ENCODE measurements at regions not wholly inside any gene's neighbourhood (a gene's known extent, or its start where the extent isn't known, plus 50 kb on each side); places are given as distances from the start of the nearest gene placed in this dataset.

DNA sequence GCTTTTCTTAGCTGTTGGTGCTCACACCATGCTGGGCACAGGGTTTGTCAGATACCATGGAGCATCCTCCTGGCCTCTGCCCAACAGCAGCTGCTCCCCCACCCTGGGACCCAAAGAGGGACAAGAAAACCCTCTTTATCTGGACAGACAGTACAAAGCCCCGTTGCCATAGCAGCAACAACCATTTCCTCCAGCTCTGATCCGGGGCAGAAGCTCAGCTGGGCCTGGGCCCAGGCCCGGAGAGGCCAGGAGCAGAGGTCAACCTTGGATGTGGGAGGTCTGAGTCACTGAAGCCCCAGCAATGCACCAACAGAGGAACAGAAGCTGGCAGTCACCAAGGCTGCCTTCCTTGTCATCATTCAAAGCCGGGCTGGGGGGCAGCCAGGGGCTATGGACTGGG is 228.4 kb upstream of the POU3F1 start:
- peaks cover 15% of the 10 kb centered on the region for H3K9me3 Mint-ChIP-seq
- H3K27me3 Mint-ChIP-seq (ENCODE audit: insufficient read depth), result peaks cover 15% of the 10 kb centered on the region
- DNase-seq (ENCODE audit: low spot score), result no peak
- no peak overlapping the region for H3K27ac Mint-ChIP-seq
- no peaks in the 10 kb centered on the region for H3K36me3 Mint-ChIP-seq (ENCODE audit: low read depth)
- H3K4me3 Mint-ChIP-seq, result no peak overlapping the region
- no peaks in the 10 kb centered on the region for H3K4me1 Mint-ChIP-seq (ENCODE audit: low read depth)
- intact Hi-C loops (cut with micrococcal nuclease), result no loop called here

DNA sequence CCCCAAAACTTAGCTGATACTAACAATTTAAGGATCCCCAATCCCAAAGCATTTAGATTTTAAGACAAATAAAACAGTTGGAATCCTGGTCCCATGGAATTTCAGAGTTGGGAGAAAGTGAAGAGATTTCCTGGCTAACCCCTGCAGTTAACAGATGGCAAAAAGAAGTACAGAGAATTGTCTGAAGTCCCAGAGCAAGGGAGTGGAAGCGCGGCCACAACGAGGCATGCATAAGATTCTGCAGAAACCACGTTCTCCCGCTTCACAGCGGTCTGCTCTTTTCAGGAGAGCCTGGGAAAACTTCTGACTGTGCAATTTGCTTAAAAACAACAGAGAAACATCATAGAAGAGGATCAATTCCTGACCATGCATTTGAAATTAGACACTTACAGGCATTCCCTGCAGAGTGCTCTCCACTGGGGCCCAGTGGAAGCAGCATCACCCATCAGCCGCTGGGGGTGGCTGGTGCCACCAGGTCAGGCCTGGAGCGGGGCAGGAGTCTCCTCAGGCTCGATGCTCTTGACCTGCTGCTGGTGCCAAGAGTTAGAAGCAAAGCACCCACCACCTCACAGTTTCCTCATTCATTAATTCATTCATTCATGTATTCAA is 226.7 kb upstream of the POU3F1 start:
- intact Hi-C loops (cut with micrococcal nuclease), result no loop called here
- no peak overlapping the region for H3K27ac Mint-ChIP-seq
- no peak overlapping the region for H3K4me3 Mint-ChIP-seq
- H3K36me3 Mint-ChIP-seq (ENCODE audit: low read depth), result no peaks in the 10 kb centered on the region
- H3K4me1 Mint-ChIP-seq (ENCODE audit: low read depth), result no peaks in the 10 kb centered on the region
- DNase-seq (ENCODE audit: low spot score), result no peak
- H3K9me3 Mint-ChIP-seq, result no peaks in the 10 kb centered on the region
- peaks cover 20% of the 10 kb centered on the region for H3K27me3 Mint-ChIP-seq (ENCODE audit: insufficient read depth)

DNA sequence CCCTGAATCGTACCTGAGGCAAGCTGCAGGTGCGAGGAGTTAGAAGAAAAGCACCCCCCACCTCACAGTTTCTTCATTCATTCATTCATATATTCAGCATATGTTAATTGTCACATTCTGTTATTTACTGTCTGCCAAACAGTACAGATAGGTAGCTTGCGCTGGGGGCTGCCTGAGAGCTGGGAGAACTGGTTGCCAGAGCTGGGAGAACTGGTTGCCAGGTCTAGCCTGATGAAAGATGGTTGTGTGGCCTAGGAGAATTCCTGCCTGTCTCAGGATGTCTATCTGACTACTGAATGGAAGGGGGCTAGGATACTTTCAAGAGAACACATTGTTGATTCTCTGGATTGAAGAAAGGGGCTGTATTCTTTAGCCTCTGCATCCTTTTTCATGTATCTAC is 225.9 kb upstream of the POU3F1 start:
- Mint-ChIP-seq H3K27ac (no peak overlapping the region), H3K4me1 (ENCODE audit: low read depth) (no peaks in the 10 kb centered on the region), H3K9me3 (no peaks in the 10 kb centered on the region), H3K27me3 (ENCODE audit: insufficient read depth) (peaks cover 20% of the 10 kb centered on the region), H3K4me3 (no peak overlapping the region), H3K36me3 (ENCODE audit: low read depth) (no peaks in the 10 kb centered on the region)
- intact Hi-C loops (cut with micrococcal nuclease), result no loop called here
- no peak for DNase-seq (ENCODE audit: low spot score)

DNA sequence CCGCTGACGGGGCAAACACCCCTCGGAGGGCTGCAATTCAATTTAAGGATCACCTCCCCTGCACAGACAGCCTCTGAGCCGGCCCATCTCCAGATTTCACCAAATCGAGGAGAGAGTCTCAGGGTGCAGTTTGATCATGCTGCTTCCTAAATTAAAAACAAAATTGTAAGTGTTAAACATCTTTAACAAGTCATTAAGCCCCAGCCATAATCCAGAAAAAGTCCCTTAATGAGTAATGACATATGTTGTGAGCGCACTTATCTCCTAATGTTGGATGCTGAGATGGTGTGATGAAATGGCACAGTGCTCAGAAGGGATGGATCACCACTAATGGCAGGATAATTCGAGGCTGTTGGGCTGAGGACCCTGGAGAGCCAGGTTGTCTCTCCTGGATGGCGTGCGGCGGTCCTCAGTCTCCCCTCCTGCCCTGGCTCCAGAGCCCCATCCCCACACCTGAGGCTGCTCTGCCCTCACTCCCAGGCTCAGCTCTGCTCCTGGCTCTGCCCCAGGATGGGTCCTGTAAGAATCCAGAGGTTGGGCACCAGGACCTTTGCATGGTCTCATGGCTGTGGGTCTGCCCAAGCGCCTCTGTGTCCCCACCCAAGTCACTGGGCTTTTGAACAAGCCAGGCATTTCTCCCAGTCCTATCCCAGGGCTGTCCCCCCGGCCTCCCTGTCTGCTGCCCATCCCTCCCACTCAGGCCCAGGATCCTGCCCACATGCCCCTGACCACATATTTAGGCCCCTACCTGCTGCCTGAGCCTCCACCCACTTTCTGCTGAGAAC is 224.4 kb upstream of the POU3F1 start:
- H3K27ac Mint-ChIP-seq, result no peak overlapping the region
- H3K27me3 Mint-ChIP-seq (ENCODE audit: insufficient read depth), result peaks cover 22% of the 10 kb centered on the region
- intact Hi-C loops (cut with micrococcal nuclease), result no loop called here
- H3K4me1 Mint-ChIP-seq (ENCODE audit: low read depth), result no peaks in the 10 kb centered on the region
- no peaks in the 10 kb centered on the region for H3K36me3 Mint-ChIP-seq (ENCODE audit: low read depth)
- H3K4me3 Mint-ChIP-seq, result no peak overlapping the region
- no peak for DNase-seq (ENCODE audit: low spot score)
- H3K9me3 Mint-ChIP-seq, result no peaks in the 10 kb centered on the region

DNA sequence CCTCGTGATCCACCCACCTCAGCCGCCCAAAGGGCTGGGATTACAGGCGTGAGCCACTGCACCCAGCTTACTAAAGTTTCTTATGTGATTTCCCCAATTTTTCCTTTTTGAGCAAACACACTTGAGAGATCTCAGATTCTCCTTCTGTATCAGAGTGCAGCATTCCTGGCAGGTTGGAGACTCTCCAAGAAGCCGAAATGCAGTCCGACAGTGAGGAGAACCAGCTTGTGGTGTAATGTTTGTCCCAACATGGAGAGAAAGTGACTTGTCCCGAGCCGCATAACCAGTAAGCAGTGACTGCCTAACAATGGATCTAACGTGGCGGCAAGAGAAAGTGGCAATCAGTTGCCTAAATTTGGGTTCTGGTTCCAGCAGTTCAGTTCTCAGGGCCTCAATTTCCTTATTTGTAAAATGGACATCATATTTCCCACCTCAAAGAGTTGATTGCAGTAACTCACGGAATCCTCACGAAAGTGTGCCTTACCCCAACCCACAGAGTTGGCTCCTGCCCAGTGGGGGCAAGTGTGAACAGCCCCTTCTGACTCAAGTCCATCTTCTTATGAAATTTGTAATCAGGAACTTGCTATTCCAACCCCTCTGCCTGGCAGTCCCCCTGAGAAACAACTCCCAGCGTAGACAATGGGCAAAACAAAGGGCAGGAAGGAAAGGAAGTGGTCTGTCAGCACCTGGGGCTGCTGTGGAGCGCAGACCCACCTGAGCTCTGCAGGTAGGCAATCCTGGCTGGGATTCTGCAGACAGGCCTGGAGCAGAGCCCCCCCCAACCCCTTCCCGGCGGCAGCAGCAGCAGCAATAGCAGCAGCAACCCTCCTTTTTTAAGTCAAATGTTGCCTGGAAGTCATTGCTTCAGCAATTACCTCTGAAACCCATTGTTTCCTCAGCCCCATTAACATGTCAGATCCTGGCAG is 223.6 kb upstream of the POU3F1 start:
- Mint-ChIP-seq H3K36me3 (ENCODE audit: low read depth) (no peaks in the 10 kb centered on the region), H3K27ac (no peak overlapping the region), H3K9me3 (no peaks in the 10 kb centered on the region), H3K27me3 (ENCODE audit: insufficient read depth) (peaks cover 22% of the 10 kb centered on the region), H3K4me1 (ENCODE audit: low read depth) (no peaks in the 10 kb centered on the region), H3K4me3 (no peak overlapping the region)
- no peak for DNase-seq (ENCODE audit: low spot score)
- intact Hi-C loops (cut with micrococcal nuclease), result no loop called here

DNA sequence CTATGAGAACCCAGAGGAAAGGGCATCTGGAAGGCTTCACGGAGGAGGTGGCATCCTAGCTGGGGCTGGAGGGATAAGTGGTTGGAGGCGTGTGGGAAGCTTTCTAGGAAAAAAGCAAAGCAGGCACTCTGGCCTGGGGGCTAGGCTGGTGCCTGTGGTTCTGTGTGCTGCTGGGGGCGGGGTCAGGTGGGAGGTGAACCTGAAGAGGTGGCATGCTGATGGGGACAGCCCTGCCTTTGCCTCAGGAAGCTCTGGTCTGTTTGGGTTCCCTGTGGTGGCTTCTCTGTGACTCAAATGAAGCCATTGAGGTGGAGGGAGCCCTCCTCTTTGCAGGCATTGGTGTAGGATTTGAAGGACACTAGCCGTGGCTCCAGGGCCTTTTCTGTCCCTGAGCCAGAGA is 221.6 kb upstream of the POU3F1 start:
- no peak overlapping the region for H3K4me3 Mint-ChIP-seq
- no peaks in the 10 kb centered on the region for H3K36me3 Mint-ChIP-seq (ENCODE audit: low read depth)
- intact Hi-C loops (cut with micrococcal nuclease), result no loop called here
- H3K9me3 Mint-ChIP-seq, result no peaks in the 10 kb centered on the region
- H3K4me1 Mint-ChIP-seq (ENCODE audit: low read depth), result no peaks in the 10 kb centered on the region
- no peak for DNase-seq (ENCODE audit: low spot score)
- H3K27me3 Mint-ChIP-seq (ENCODE audit: insufficient read depth), result peaks cover 14% of the 10 kb centered on the region
- H3K27ac Mint-ChIP-seq, result no peak overlapping the region

DNA sequence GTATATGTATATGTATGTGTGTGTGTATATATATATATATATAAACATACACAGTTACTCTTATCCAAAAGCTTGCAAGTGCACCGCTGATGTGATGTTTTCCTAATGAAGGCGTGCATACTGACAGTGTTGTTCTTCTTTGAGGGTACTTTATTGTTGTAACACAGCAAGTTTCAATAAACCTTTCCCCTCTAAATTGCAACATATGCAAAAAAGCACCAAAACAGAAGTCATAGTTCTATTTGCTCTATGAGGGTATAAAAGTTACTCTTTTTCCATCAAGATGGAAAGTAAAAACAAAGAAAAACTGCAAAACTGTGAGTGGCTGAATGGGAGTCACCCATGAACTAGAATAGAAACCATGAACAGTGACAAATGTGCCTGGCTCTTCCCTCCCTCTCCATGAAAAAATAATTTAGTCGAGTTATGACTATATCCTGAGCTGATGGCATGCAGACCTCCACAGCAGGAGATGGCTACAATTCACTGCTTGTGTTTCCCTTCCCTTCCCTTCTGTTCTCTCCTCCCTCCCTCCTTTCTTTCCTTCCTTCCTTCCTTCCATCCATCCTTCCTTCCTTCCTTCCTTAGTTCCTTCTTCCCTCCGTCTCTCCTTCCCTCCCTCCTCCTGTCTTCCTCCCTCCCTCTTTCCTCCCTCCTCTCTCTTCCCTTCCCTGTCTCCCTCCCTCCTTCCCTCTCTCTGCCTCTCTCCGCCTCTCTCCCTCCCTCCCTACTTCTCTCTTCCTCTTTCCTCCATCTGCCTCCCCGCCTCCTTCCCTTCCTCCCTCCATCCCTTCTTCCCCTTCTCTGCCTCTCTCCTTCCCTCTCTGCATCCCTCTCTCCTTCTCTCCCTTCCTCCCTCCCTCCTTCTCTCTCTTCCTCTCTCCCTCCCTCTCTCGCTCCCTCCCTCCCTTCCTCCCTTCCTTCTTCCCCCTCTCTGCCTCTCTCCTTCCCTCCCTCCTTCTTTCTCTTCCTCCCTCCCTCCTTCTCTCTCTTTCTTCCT is 220.7 kb upstream of the POU3F1 start:
- no peak for DNase-seq (ENCODE audit: low spot score)
- no peaks in the 10 kb centered on the region for H3K4me1 Mint-ChIP-seq (ENCODE audit: low read depth)
- peaks cover 11% of the 10 kb centered on the region for H3K27me3 Mint-ChIP-seq (ENCODE audit: insufficient read depth)
- H3K36me3 Mint-ChIP-seq (ENCODE audit: low read depth), result no peaks in the 10 kb centered on the region
- H3K27ac Mint-ChIP-seq, result no peak overlapping the region
- H3K9me3 Mint-ChIP-seq, result no peaks in the 10 kb centered on the region
- intact Hi-C loops (cut with micrococcal nuclease), result no loop called here
- H3K4me3 Mint-ChIP-seq, result no peak overlapping the region

DNA sequence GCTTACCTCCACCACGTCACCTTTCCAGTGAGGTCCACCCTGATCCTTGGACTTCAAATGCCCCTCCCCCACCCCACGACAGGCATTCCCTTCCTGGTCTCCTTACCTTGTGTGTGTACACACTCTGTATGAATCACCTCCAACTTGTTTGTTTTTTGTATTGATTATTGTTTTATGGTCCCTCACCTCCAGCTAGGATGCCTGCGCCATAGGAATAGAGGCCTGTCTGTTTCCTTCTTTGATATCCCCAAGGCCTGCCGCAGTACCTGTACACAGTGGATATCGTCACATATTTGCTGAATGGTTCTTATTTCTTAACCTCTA is 219.6 kb upstream of the POU3F1 start:
- no peak for DNase-seq (ENCODE audit: low spot score)
- H3K27ac Mint-ChIP-seq, result no peak overlapping the region
- no peak overlapping the region for H3K4me3 Mint-ChIP-seq

DNA sequence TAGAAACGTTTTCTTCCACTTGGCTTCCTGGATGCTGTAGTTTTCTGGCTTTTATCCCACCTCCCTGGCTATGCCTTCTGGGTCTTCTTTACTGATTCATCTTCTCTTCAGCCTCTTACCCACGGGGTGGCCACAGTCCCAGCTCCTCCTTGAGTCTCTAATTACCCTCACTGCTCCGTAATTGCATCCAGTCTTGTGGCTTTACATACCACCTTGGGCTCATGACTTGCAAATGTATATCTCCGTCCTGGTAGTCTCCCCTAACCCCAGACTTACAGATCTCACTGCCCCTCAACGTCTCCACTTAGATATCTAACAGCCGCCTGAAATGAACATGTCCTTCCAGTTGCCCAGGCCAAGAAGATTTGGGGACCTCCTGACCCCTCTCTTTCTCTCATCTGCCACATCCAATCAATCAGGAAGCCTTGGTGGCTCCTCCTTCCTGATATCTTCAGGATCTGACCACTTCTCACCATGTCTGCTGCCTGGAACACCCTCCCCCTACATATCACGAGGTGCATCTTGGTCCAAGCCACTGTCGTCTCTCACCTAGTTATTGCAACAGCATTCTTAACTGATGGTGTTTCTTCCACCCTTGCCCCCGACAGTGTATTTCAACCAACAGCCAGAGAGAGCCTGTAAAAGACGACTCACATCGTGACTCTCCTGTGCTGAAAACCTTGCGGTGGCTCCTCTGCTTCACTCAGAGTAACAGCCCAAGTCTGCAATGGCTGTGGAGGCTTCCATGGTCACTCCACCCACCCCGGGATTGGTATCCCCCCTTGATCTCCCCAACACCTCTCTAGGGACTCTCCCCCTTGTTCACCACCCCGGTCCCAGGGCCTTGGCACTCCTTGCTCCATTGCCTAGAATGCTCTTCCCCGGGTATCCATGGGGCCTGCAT is 219.0 kb upstream of the POU3F1 start:
- Mint-ChIP-seq H3K4me1 (ENCODE audit: low read depth) (no peaks in the 10 kb centered on the region), H3K27me3 (ENCODE audit: insufficient read depth) (peaks cover 9% of the 10 kb centered on the region), H3K4me3 (no peak overlapping the region), H3K27ac (no peak overlapping the region), H3K9me3 (no peaks in the 10 kb centered on the region), H3K36me3 (ENCODE audit: low read depth) (no peaks in the 10 kb centered on the region)
- intact Hi-C loops (cut with micrococcal nuclease), result no loop called here
- DNase-seq (ENCODE audit: low spot score), result no peak

More for the DNA sequence above, 219.6 kb upstream of the POU3F1 start:
- H3K36me3 Mint-ChIP-seq (ENCODE audit: low read depth), result no peaks in the 10 kb centered on the region
- H3K4me1 Mint-ChIP-seq (ENCODE audit: low read depth), result no peaks in the 10 kb centered on the region
- no peaks in the 10 kb centered on the region for H3K9me3 Mint-ChIP-seq
- peaks cover 10% of the 10 kb centered on the region for H3K27me3 Mint-ChIP-seq (ENCODE audit: insufficient read depth)
- intact Hi-C loops (cut with micrococcal nuclease), result no loop called here

DNA sequence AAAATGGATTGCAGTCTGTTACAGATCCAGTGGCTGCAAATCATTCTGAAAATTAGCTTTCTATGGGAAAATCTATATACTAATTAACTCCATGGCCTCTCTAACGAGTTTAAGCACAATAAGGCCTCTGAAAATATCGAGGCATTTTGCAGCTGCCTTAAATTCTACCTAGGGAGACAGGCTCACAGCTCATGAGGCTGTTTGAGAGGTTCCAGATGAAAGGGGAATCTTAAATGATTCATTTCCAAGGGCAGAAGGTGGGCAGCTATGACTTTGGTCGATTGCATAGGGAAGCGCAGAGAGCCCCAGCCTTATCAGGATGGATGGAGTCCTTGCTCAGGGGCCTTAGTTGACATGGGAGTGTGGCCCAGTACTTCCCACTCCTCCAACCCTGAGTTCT is 216.8 kb upstream of the POU3F1 start:
- intact Hi-C loops (cut with micrococcal nuclease), result no loop called here
- DNase-seq (ENCODE audit: low spot score), result no peak
- H3K36me3 Mint-ChIP-seq (ENCODE audit: low read depth), result no peaks in the 10 kb centered on the region
- H3K4me3 Mint-ChIP-seq, result no peak overlapping the region
- no peaks in the 10 kb centered on the region for H3K4me1 Mint-ChIP-seq (ENCODE audit: low read depth)
- H3K27ac Mint-ChIP-seq, result no peak overlapping the region
- H3K27me3 Mint-ChIP-seq (ENCODE audit: insufficient read depth), result peaks cover 8% of the 10 kb centered on the region
- H3K9me3 Mint-ChIP-seq, result no peaks in the 10 kb centered on the region

DNA sequence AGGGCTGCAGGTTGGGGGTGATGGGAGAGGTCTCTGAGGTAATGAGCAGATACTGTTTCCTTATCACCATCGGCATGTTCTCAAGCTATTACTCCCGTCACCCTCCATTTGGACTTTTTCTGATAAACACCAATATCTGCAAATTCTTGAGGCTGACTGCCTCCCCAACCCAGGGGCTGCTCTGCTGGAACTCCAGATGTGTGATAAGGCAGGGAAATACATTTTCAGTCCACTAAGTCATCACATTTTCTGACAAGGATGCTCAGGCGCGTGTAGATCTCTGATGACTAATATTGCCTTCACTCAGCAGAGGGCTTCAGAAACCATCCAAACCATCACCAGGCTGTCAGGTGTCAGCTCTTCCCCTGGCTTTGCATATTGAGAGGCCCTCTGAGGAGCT is 215.0 kb upstream of the POU3F1 start:
- no peak overlapping the region for H3K4me3 Mint-ChIP-seq
- DNase-seq (ENCODE audit: low spot score), result no peak
- no peaks in the 10 kb centered on the region for H3K9me3 Mint-ChIP-seq
- H3K4me1 Mint-ChIP-seq (ENCODE audit: low read depth), result no peaks in the 10 kb centered on the region
- no peaks in the 10 kb centered on the region for H3K36me3 Mint-ChIP-seq (ENCODE audit: low read depth)
- intact Hi-C loops (cut with micrococcal nuclease), result no loop called here
- H3K27me3 Mint-ChIP-seq (ENCODE audit: insufficient read depth), result peaks cover 12% of the 10 kb centered on the region
- no peak overlapping the region for H3K27ac Mint-ChIP-seq
